Endothelial cell of umbilical vein (primary cell): ENCODE measurements at regions not wholly inside any gene's neighbourhood (a gene's known extent, or its start where the extent isn't known, plus 50 kb on each side); places are given as distances from the start of the nearest gene placed in this dataset.

Source experiments
- EZH2 ChIP-seq: IDR thresholded peaks from 2 replicates; pipeline ENCODE4 v1.6.1; 2012; ENCODE audit warnings: borderline replicate concordance, low read depth, mild to moderate bottlenecking, moderate library complexity, low read length, inconsistent platforms; ENCODE audit not compliant: severe bottlenecking
- FOS ChIP-seq: IDR thresholded peaks from 2 replicates; pipeline ENCODE4 v1.6.1; 2011; ENCODE audit warnings: mild to moderate bottlenecking, low read length, moderate library complexity, borderline replicate concordance; ENCODE audit not compliant: insufficient read depth
- GATA2 ChIP-seq: IDR thresholded peaks from 2 replicates; pipeline ENCODE4 v1.7.0; 2011; ENCODE audit warnings: low read depth, mild to moderate bottlenecking, moderate library complexity, mixed read lengths, low read length; ENCODE audit not compliant: insufficient read length, insufficient read depth
- JUN ChIP-seq: IDR thresholded peaks from 2 replicates; pipeline ENCODE4 v1.6.1; 2011; ENCODE audit warnings: borderline replicate concordance, low read depth; ENCODE audit not compliant: insufficient read length, insufficient read depth
- MYC ChIP-seq: IDR thresholded peaks from one replicate; pipeline ENCODE4 v1.6.1; 2011; ENCODE audit warnings: mild to moderate bottlenecking, low read depth, low read length
- POLR2A ChIP-seq: IDR thresholded peaks from 2 replicates; pipeline ENCODE4 v1.6.1; 2012; ENCODE audit warnings: low read depth, mild to moderate bottlenecking, control low read depth, low read length
- POLR2AphosphoS5 ChIP-seq: IDR thresholded peaks from 2 replicates; pipeline ENCODE4 v1.6.1; 2012; ENCODE audit warnings: low read depth, mild to moderate bottlenecking, control low read depth, low read length, moderate library complexity; ENCODE audit not compliant: insufficient read depth
- TF ChIP-seq, protein P1 (sequence below), 2 donors: IDR thresholded peaks; 1 replicate in 1 of 2; 2 replicates in 1 of 2; pipeline ENCODE4 v1.5.1; 2011; ENCODE audit warnings: low read length in 2 of 2, mild to moderate bottlenecking in 2 of 2, moderate library complexity in 2 of 2, control low read depth in 1 of 2, inconsistent platforms in 1 of 2, low read depth in 1 of 2; ENCODE audit not compliant: insufficient read depth in 1 of 2; ENCODE audit errors: extremely low read depth in 1 of 2
- TF ChIP-seq, protein P2 (sequence below): IDR thresholded peaks from 2 replicates; pipeline ENCODE4 v1.6.1; 2011; ENCODE audit not compliant: insufficient read depth, insufficient read length

DNA sequence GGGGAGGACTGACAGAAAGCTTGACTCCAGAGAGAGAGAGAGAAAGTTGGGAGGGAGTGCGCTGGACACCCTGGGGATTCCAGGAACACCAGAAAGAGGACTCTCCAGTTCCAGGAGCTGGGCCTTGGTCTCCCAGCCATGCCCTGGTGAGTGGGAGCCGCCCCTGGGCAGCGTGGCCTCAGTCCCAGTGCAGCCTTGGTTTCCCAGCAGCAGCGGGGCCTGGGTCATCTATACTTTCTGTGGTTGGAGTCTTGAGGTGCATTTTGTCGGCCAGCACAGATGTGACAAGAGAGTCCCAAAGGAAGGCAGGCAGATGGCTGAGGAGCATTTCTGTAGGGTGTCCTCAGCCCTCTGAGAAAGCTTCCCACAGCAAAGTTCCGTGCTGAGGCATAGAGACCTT lies 334.7 kb upstream of the ZNF32 start:
- TF ChIP-seq, protein P1, sequence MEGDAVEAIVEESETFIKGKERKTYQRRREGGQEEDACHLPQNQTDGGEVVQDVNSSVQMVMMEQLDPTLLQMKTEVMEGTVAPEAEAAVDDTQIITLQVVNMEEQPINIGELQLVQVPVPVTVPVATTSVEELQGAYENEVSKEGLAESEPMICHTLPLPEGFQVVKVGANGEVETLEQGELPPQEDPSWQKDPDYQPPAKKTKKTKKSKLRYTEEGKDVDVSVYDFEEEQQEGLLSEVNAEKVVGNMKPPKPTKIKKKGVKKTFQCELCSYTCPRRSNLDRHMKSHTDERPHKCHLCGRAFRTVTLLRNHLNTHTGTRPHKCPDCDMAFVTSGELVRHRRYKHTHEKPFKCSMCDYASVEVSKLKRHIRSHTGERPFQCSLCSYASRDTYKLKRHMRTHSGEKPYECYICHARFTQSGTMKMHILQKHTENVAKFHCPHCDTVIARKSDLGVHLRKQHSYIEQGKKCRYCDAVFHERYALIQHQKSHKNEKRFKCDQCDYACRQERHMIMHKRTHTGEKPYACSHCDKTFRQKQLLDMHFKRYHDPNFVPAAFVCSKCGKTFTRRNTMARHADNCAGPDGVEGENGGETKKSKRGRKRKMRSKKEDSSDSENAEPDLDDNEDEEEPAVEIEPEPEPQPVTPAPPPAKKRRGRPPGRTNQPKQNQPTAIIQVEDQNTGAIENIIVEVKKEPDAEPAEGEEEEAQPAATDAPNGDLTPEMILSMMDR (IDR thresholded peaks at IDR 0.05; ENCODE audit: extremely low read depth in 1 of 2, insufficient read depth in 1 of 2, low read depth in 1 of 2, low read length in 2 of 2), result no peak
- TF ChIP-seq EZH2 (no peak), POLR2AphosphoS5 (no peak), JUN (no peak), POLR2A (no peak), MYC (no peak), FOS (no peak), GATA2 (no peak)
- TF ChIP-seq, protein P2, sequence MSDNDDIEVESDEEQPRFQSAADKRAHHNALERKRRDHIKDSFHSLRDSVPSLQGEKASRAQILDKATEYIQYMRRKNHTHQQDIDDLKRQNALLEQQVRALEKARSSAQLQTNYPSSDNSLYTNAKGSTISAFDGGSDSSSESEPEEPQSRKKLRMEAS, result no peak
